GM10266 (cell line): ENCODE measurements at regions not wholly inside any gene's neighbourhood (a gene's known extent, or its start where the extent isn't known, plus 50 kb on each side); places are given as distances from the start of the nearest gene placed in this dataset.

ENCODE experiments used
- DNase-seq: peaks from one replicate; pipeline ENCODE4 v3.0.0; 2012; ENCODE audit errors: extremely low spot score
- CTCF ChIP-seq: IDR thresholded peaks from 2 replicates; pipeline ENCODE4 v1.5.1; 2012; ENCODE audit warnings: mild to moderate bottlenecking, low read depth; ENCODE audit not compliant: control insufficient read depth, insufficient read depth; ENCODE audit errors: missing control alignments

- no peak for DNase-seq
- TF ChIP-seq CTCF, result no peak
These were observed 161.1 kb downstream of the RPS24 start for GRCh38 chr10:78194539-78195402.

GRCh38 chr10:78196396-78196795, 162.7 kb downstream of the RPS24 start:
- DNase-seq, result no peak
- no peak for TF ChIP-seq CTCF

GRCh38 chr10:78196964-78197363, 163.3 kb downstream of the RPS24 start:
- no peak for TF ChIP-seq CTCF
- no peak for DNase-seq

GRCh38 chr10:78197628-78198272, 164.1 kb downstream of the RPS24 start:
- no peak for DNase-seq
- no peak for TF ChIP-seq CTCF

- TF ChIP-seq CTCF, result no peak
- no peak for DNase-seq
These were observed 165.5 kb downstream of the RPS24 start for GRCh38 chr10:78199005-78199725.

GRCh38 chr10:78199759-78200158, 166.1 kb downstream of the RPS24 start:
- DNase-seq, result no peak
- no peak for TF ChIP-seq CTCF
